ENCODE measurements at regions not wholly inside any gene's neighbourhood (a gene's known extent, or its start where the extent isn't known, plus 50 kb on each side); places are given as distances from the start of the nearest gene placed in this dataset.

GRCh38 chr22:49350441-49351121, 477.1 kb downstream of the BRD1 start:
- no peak for TF ChIP-seq CTCF (IDR thresholded peaks at IDR 0.05; ENCODE audit: unreplicated experiment in 3 of 3)
- Mint-ChIP-seq H3K36me3 (ENCODE audit: low read depth) (no peaks in the 10 kb centered on the region), H3K27me3 (ENCODE audit: low read depth) (peaks cover 46% of the 10 kb centered on the region), H3K27ac (no peak overlapping the region), H3K4me3 (no peak overlapping the region), H3K4me1 (peaks cover 4% of the 10 kb centered on the region), H3K9me3 (peaks cover 5% of the 10 kb centered on the region)

GRCh38 chr22:49349841-49350381, 477.8 kb downstream of the BRD1 start:
- H3K36me3 Mint-ChIP-seq (ENCODE audit: low read depth) = no peaks in the 10 kb centered on the region
- TF ChIP-seq CTCF (IDR thresholded peaks at IDR 0.05; ENCODE audit: unreplicated experiment in 3 of 3) = no peak
- H3K27ac Mint-ChIP-seq = no peak overlapping the region
- no peak overlapping the region for H3K4me3 Mint-ChIP-seq
- H3K27me3 Mint-ChIP-seq (ENCODE audit: low read depth) = peaks cover 47% of the 10 kb centered on the region
- peaks cover 5% of the 10 kb centered on the region for H3K4me1 Mint-ChIP-seq
- H3K9me3 Mint-ChIP-seq = peaks cover 5% of the 10 kb centered on the region

- Mint-ChIP-seq H3K4me1 (peaks cover 11% of the 10 kb centered on the region), H3K27me3 (ENCODE audit: low read depth) (peaks cover 53% of the 10 kb centered on the region), H3K4me3 (no peak overlapping the region), H3K36me3 (ENCODE audit: low read depth) (no peaks in the 10 kb centered on the region), H3K9me3 (peaks cover 5% of the 10 kb centered on the region), H3K27ac (no peak overlapping the region)
- no peak for TF ChIP-seq CTCF (IDR thresholded peaks at IDR 0.05; ENCODE audit: unreplicated experiment in 3 of 3)
Observed at GRCh38 chr22:49349181-49349835, 478.4 kb downstream of the BRD1 start.

GRCh38 chr22:49348631-49349030, 479.0 kb downstream of the BRD1 start:
- H3K9me3 Mint-ChIP-seq = peaks cover 5% of the 10 kb centered on the region
- no peaks in the 10 kb centered on the region for H3K36me3 Mint-ChIP-seq (ENCODE audit: low read depth)
- no peak overlapping the region for H3K4me3 Mint-ChIP-seq
- no peak overlapping the region for H3K27ac Mint-ChIP-seq
- TF ChIP-seq CTCF (IDR thresholded peaks at IDR 0.05; ENCODE audit: unreplicated experiment in 3 of 3) = no peak
- peaks cover 13% of the 10 kb centered on the region for H3K4me1 Mint-ChIP-seq
- peaks cover 59% of the 10 kb centered on the region for H3K27me3 Mint-ChIP-seq (ENCODE audit: low read depth)

GRCh38 chr22:49347376-49347775, 480.3 kb downstream of the BRD1 start:
- TF ChIP-seq CTCF (IDR thresholded peaks at IDR 0.05; ENCODE audit: unreplicated experiment in 3 of 3) = no peak
- no peaks in the 10 kb centered on the region for H3K36me3 Mint-ChIP-seq (ENCODE audit: low read depth)
- H3K9me3 Mint-ChIP-seq = peaks cover 8% of the 10 kb centered on the region
- peaks cover 54% of the 10 kb centered on the region for H3K27me3 Mint-ChIP-seq (ENCODE audit: low read depth)
- H3K27ac Mint-ChIP-seq = no peak overlapping the region
- peaks cover 13% of the 10 kb centered on the region for H3K4me1 Mint-ChIP-seq
- H3K4me3 Mint-ChIP-seq = no peak overlapping the region

Measured in nephron (organoid).